ENCODE measurements at regions not wholly inside any gene's neighbourhood (a gene's known extent, or its start where the extent isn't known, plus 50 kb on each side); places are given as distances from the start of the nearest gene placed in this dataset.

- DNase-seq (no peak), ATAC-seq (replicated peaks in 1 of 2) (no peak)
- Mint-ChIP-seq H3K9me3 (peaks cover 4 to 11% of the 10 kb centered on the region in 2 donors), H3K4me1 (ENCODE audit: low read depth) (peaks cover 9% of the 10 kb centered on the region), H3K27me3 (ENCODE audit: low read depth) (no peaks in the 10 kb centered on the region), H3K36me3 (ENCODE audit: insufficient read depth in 2 of 2) (peaks cover 7 to 16% of the 10 kb centered on the region in 2 donors), H3K27ac (no peak overlapping the region), H3K4me3 (no peak overlapping the region)
Measured at GRCh38 chr14:98761993-98762392, 510.0 kb downstream of the BCL11B start.

GRCh38 chr14:98766818-98767217, 505.2 kb downstream of the BCL11B start:
- ATAC-seq (replicated peaks in 1 of 2), result no peak
- Mint-ChIP-seq H3K9me3 (peaks cover 4 to 11% of the 10 kb centered on the region in 2 donors), H3K27me3 (ENCODE audit: low read depth) (no peaks in the 10 kb centered on the region), H3K4me1 (ENCODE audit: low read depth) (no peaks in the 10 kb centered on the region), H3K4me3 (no peak overlapping the region), H3K27ac (no peak overlapping the region), H3K36me3 (ENCODE audit: insufficient read depth in 2 of 2) (peaks cover 7 to 15% of the 10 kb centered on the region in 2 donors)
- DNase-seq, result no peak

- ATAC-seq (replicated peaks in 1 of 2) (no peak), DNase-seq (no peak)
- Mint-ChIP-seq H3K36me3 (ENCODE audit: insufficient read depth in 2 of 2) (peaks cover 0 to 2% of the 10 kb centered on the region in 2 donors), H3K27me3 (ENCODE audit: low read depth) (no peaks in the 10 kb centered on the region), H3K27ac (no peak overlapping the region), H3K4me1 (ENCODE audit: low read depth) (no peaks in the 10 kb centered on the region), H3K9me3 (peaks cover 0 to 5% of the 10 kb centered on the region in 2 donors), H3K4me3 (no peak overlapping the region)
Measured at GRCh38 chr14:98769326-98769725, 502.7 kb downstream of the BCL11B start.

- Mint-ChIP-seq H3K27ac (no peak overlapping the region), H3K36me3 (ENCODE audit: insufficient read depth in 2 of 2) (no peaks in the 10 kb centered on the region), H3K4me3 (no peak overlapping the region), H3K27me3 (ENCODE audit: low read depth) (no peaks in the 10 kb centered on the region), H3K9me3 (peaks cover 0 to 2% of the 10 kb centered on the region in 2 donors), H3K4me1 (ENCODE audit: low read depth) (no peaks in the 10 kb centered on the region)
- no peak for ATAC-seq (replicated peaks in 1 of 2)
- DNase-seq, result no peak
Measured at GRCh38 chr14:98770151-98770550, 501.8 kb downstream of the BCL11B start.

- no peaks in the 10 kb centered on the region for H3K36me3 Mint-ChIP-seq (ENCODE audit: insufficient read depth in 2 of 2)
- H3K27ac Mint-ChIP-seq, result no peak overlapping the region
- ATAC-seq (replicated peaks in 1 of 2) (no peak), DNase-seq (no peak)
- no peaks in the 10 kb centered on the region for H3K9me3 Mint-ChIP-seq
- H3K27me3 Mint-ChIP-seq (ENCODE audit: low read depth), result no peaks in the 10 kb centered on the region
- no peak overlapping the region for H3K4me3 Mint-ChIP-seq
- H3K4me1 Mint-ChIP-seq (ENCODE audit: low read depth), result no peaks in the 10 kb centered on the region
Measured at GRCh38 chr14:98773814-98774213, 498.2 kb downstream of the BCL11B start.

GRCh38 chr14:98775892-98776291, 496.1 kb downstream of the BCL11B start:
- Mint-ChIP-seq H3K36me3 (ENCODE audit: insufficient read depth in 2 of 2) (no peaks in the 10 kb centered on the region), H3K4me3 (no peak overlapping the region), H3K27ac (no peak overlapping the region), H3K4me1 (ENCODE audit: low read depth) (no peaks in the 10 kb centered on the region), H3K27me3 (ENCODE audit: low read depth) (no peaks in the 10 kb centered on the region), H3K9me3 (no peaks in the 10 kb centered on the region)
- DNase-seq (no peak), ATAC-seq (replicated peaks in 1 of 2) (no peak)

- no peak for DNase-seq
- Mint-ChIP-seq H3K27me3 (ENCODE audit: low read depth) (no peaks in the 10 kb centered on the region), H3K4me3 (no peak overlapping the region), H3K4me1 (ENCODE audit: low read depth) (no peaks in the 10 kb centered on the region), H3K36me3 (ENCODE audit: insufficient read depth in 2 of 2) (no peaks in the 10 kb centered on the region), H3K9me3 (peaks cover 0 to 2% of the 10 kb centered on the region in 2 donors), H3K27ac (no peak overlapping the region)
- no peak for ATAC-seq (replicated peaks in 1 of 2)
Measured at GRCh38 chr14:98782062-98782461, 489.9 kb downstream of the BCL11B start.

GRCh38 chr14:98785578-98785977, 486.4 kb downstream of the BCL11B start:
- Mint-ChIP-seq H3K27ac (no peak overlapping the region), H3K9me3 (peaks cover 2% of the 10 kb centered on the region in 2 donors), H3K4me3 (no peak overlapping the region), H3K4me1 (ENCODE audit: low read depth) (no peaks in the 10 kb centered on the region), H3K36me3 (ENCODE audit: insufficient read depth in 2 of 2) (peaks cover 0 to 1% of the 10 kb centered on the region in 2 donors), H3K27me3 (ENCODE audit: low read depth) (no peaks in the 10 kb centered on the region)
- no peak for ATAC-seq (replicated peaks in 1 of 2)
- no peak for DNase-seq

GRCh38 chr14:98786456-98786855, 485.5 kb downstream of the BCL11B start:
- peaks cover 0 to 1% of the 10 kb centered on the region in 2 donors for H3K36me3 Mint-ChIP-seq (ENCODE audit: insufficient read depth in 2 of 2)
- no peaks in the 10 kb centered on the region for H3K27me3 Mint-ChIP-seq (ENCODE audit: low read depth)
- H3K27ac Mint-ChIP-seq, result no peak overlapping the region
- DNase-seq (no peak), ATAC-seq (replicated peaks in 1 of 2) (no peak)
- H3K9me3 Mint-ChIP-seq, result peaks cover 2% of the 10 kb centered on the region in 2 donors
- no peaks in the 10 kb centered on the region for H3K4me1 Mint-ChIP-seq (ENCODE audit: low read depth)
- no peak overlapping the region for H3K4me3 Mint-ChIP-seq

GRCh38 chr14:98791661-98792060, 480.3 kb downstream of the BCL11B start:
- no peaks in the 10 kb centered on the region for H3K4me1 Mint-ChIP-seq (ENCODE audit: low read depth)
- H3K36me3 Mint-ChIP-seq (ENCODE audit: insufficient read depth in 2 of 2), result peaks cover 3 to 8% of the 10 kb centered on the region in 2 donors

GRCh38 chr14:98792171-98792570, 479.8 kb downstream of the BCL11B start:
- H3K9me3 Mint-ChIP-seq, result peaks cover 2 to 5% of the 10 kb centered on the region in 2 donors
- H3K4me1 Mint-ChIP-seq (ENCODE audit: low read depth), result no peaks in the 10 kb centered on the region
- H3K27ac Mint-ChIP-seq, result no peak overlapping the region

More at GRCh38 chr14:98791661-98792060, 480.3 kb downstream of the BCL11B start:
- ATAC-seq (replicated peaks in 1 of 2) (no peak), DNase-seq (no peak)
- H3K4me3 Mint-ChIP-seq, result no peak overlapping the region
- no peak overlapping the region for H3K27ac Mint-ChIP-seq
- peaks cover 2 to 5% of the 10 kb centered on the region in 2 donors for H3K9me3 Mint-ChIP-seq
- H3K27me3 Mint-ChIP-seq (ENCODE audit: low read depth), result no peaks in the 10 kb centered on the region

GRCh38 chr14:98798099-98798498, 473.9 kb downstream of the BCL11B start:
- H3K4me3 Mint-ChIP-seq, result no peak overlapping the region
- no peak overlapping the region for H3K27ac Mint-ChIP-seq
- no peaks in the 10 kb centered on the region for H3K4me1 Mint-ChIP-seq (ENCODE audit: low read depth)
- H3K36me3 Mint-ChIP-seq (ENCODE audit: insufficient read depth in 2 of 2), result peaks cover 2 to 7% of the 10 kb centered on the region in 2 donors
- DNase-seq (no peak), ATAC-seq (replicated peaks in 1 of 2) (no peak)
- peaks cover 0 to 5% of the 10 kb centered on the region in 2 donors for H3K9me3 Mint-ChIP-seq
- H3K27me3 Mint-ChIP-seq (ENCODE audit: low read depth), result no peaks in the 10 kb centered on the region

More at GRCh38 chr14:98792171-98792570, 479.8 kb downstream of the BCL11B start:
- DNase-seq (no peak), ATAC-seq (replicated peaks in 1 of 2) (no peak)
- H3K36me3 Mint-ChIP-seq (ENCODE audit: insufficient read depth in 2 of 2), result peaks cover 3 to 8% of the 10 kb centered on the region in 2 donors
- H3K27me3 Mint-ChIP-seq (ENCODE audit: low read depth), result no peaks in the 10 kb centered on the region
- H3K4me3 Mint-ChIP-seq, result no peak overlapping the region

- no peak overlapping the region for H3K27ac Mint-ChIP-seq
- H3K36me3 Mint-ChIP-seq (ENCODE audit: insufficient read depth in 2 of 2), result no peaks in the 10 kb centered on the region
- no peaks in the 10 kb centered on the region for H3K4me1 Mint-ChIP-seq (ENCODE audit: low read depth)
- peaks cover 2 to 3% of the 10 kb centered on the region in 2 donors for H3K9me3 Mint-ChIP-seq
- no peak overlapping the region for H3K4me3 Mint-ChIP-seq
- no peaks in the 10 kb centered on the region for H3K27me3 Mint-ChIP-seq (ENCODE audit: low read depth)
- ATAC-seq (replicated peaks in 1 of 2) (no peak), DNase-seq (no peak)
Measured at GRCh38 chr14:98799891-98800290, 472.1 kb downstream of the BCL11B start.

GRCh38 chr14:98802044-98802443, 470.0 kb downstream of the BCL11B start:
- Mint-ChIP-seq H3K27me3 (ENCODE audit: low read depth) (no peaks in the 10 kb centered on the region), H3K4me1 (ENCODE audit: low read depth) (no peaks in the 10 kb centered on the region), H3K36me3 (ENCODE audit: insufficient read depth in 2 of 2) (no peaks in the 10 kb centered on the region), H3K27ac (no peak overlapping the region), H3K9me3 (peaks cover 0 to 3% of the 10 kb centered on the region in 2 donors), H3K4me3 (no peak overlapping the region)
- no peak for ATAC-seq (replicated peaks in 1 of 2)
- no peak for DNase-seq
